Endometrium (tissue), 2 donors: ENCODE measurements at regions not wholly inside any gene's neighbourhood (a gene's known extent, or its start where the extent isn't known, plus 50 kb on each side); places are given as distances from the start of the nearest gene placed in this dataset.
"Not testable (repeated sequence)": the region's sequence is repeated elsewhere in the genome, so short reads cannot be mapped to it uniquely, and the experiment has no call there.

Experiments
- FAIRE-seq: peaks from 2 replicates; lab custom pipeline; 2012; peaks lifted over from hg19 to GRCh38; lab: Jason Lieb, UNC
- donor health status: control.
- donor health status: control.

- no peak for FAIRE-seq
Measured at GRCh38 chr3:67957268-67957667, 302.9 kb upstream of the SUCLG2 start.

- FAIRE-seq = no peak
Measured at GRCh38 chr3:67947808-67948508, 293.5 kb upstream of the SUCLG2 start.

- FAIRE-seq = no peak
Measured at GRCh38 chr3:67946436-67946835, 292.0 kb upstream of the SUCLG2 start.

GRCh38 chr3:67943546-67943945 lies 289.1 kb upstream of the SUCLG2 start:
- FAIRE-seq = no peak

- no peak for FAIRE-seq
Measured at GRCh38 chr3:67941433-67942030, 287.1 kb upstream of the SUCLG2 start.

GRCh38 chr3:67940210-67940952 lies 286.0 kb upstream of the SUCLG2 start:
- no peak for FAIRE-seq

GRCh38 chr3:67937498-67938118 lies 283.2 kb upstream of the SUCLG2 start:
- FAIRE-seq = no peak

- FAIRE-seq = not testable (repeated sequence)
Measured at GRCh38 chr3:67930394-67930793, 276.0 kb upstream of the SUCLG2 start.

GRCh38 chr3:67923796-67924195 lies 269.4 kb upstream of the SUCLG2 start:
- FAIRE-seq = no peak

- no peak for FAIRE-seq
Measured at GRCh38 chr3:67920969-67921368, 266.6 kb upstream of the SUCLG2 start.

GRCh38 chr3:67920311-67920710 lies 265.9 kb upstream of the SUCLG2 start:
- no peak for FAIRE-seq

- no peak for FAIRE-seq
Measured at GRCh38 chr3:67916353-67916752, 261.9 kb upstream of the SUCLG2 start.

- FAIRE-seq = no peak
Measured at GRCh38 chr3:67907735-67908134, 253.3 kb upstream of the SUCLG2 start.

- no peak for FAIRE-seq
Measured at GRCh38 chr3:67906261-67906660, 251.8 kb upstream of the SUCLG2 start.

- FAIRE-seq = no peak
Measured at GRCh38 chr3:67901681-67902080, 247.3 kb upstream of the SUCLG2 start.

GRCh38 chr3:67898916-67899315 lies 244.5 kb upstream of the SUCLG2 start:
- FAIRE-seq = no peak

GRCh38 chr3:67897351-67898336 lies 243.2 kb upstream of the SUCLG2 start:
- no peak for FAIRE-seq

- no peak for FAIRE-seq
Measured at GRCh38 chr3:67896130-67896529, 241.7 kb upstream of the SUCLG2 start.

GRCh38 chr3:67894510-67894909 lies 240.1 kb upstream of the SUCLG2 start:
- FAIRE-seq = no peak

GRCh38 chr3:67884345-67884744 lies 229.9 kb upstream of the SUCLG2 start:
- FAIRE-seq = no peak

GRCh38 chr3:67883766-67884165 lies 229.4 kb upstream of the SUCLG2 start:
- FAIRE-seq = no peak

GRCh38 chr3:67882981-67883380 lies 228.6 kb upstream of the SUCLG2 start:
- FAIRE-seq = no peak
